Hematopoietic multipotent progenitor cell (in vitro differentiated cells): ENCODE measurements at regions not wholly inside any gene's neighbourhood (a gene's known extent, or its start where the extent isn't known, plus 50 kb on each side); places are given as distances from the start of the nearest gene placed in this dataset.

Experiments
- DNase-seq, 3 donors: peaks; one replicate each; pipeline ENCODE4 v3.0.0-alpha.2; 2011 to 2015; ENCODE audit warnings: low read depth in 2 of 3, low spot score in 2 of 3

GRCh38 chr15:58235961-58236360 lies 97.8 kb downstream of the AQP9 start:
- no peak for DNase-seq

GRCh38 chr15:58240191-58240932 lies 102.2 kb downstream of the AQP9 start:
- DNase-seq, result no peak

GRCh38 chr15:58241872-58242271 lies 103.7 kb downstream of the AQP9 start:
- no peak for DNase-seq

GRCh38 chr15:58243070-58243469 lies 104.9 kb downstream of the AQP9 start:
- no peak for DNase-seq

- no peak for DNase-seq
These were observed 106.4 kb downstream of the AQP9 start for GRCh38 chr15:58244536-58244935.

- DNase-seq, result no peak
These were observed 107.9 kb downstream of the AQP9 start for GRCh38 chr15:58246041-58246440.

GRCh38 chr15:58247855-58248842 lies 110.0 kb downstream of the AQP9 start:
- DNase-seq, result no peak

GRCh38 chr15:58249646-58250312 lies 111.6 kb downstream of the AQP9 start:
- no peak for DNase-seq

GRCh38 chr15:58252586-58253323 lies 114.6 kb downstream of the AQP9 start:
- DNase-seq, result no peak

- no peak for DNase-seq
These were observed 119.7 kb downstream of the AQP9 start for GRCh38 chr15:58257776-58258325.

GRCh38 chr15:58258501-58259292 lies 120.5 kb downstream of the AQP9 start:
- no peak for DNase-seq

GRCh38 chr15:58260205-58260724 lies 122.1 kb downstream of the AQP9 start:
- DNase-seq, result no peak

- no peak for DNase-seq
These were observed 122.6 kb downstream of the AQP9 start for GRCh38 chr15:58260725-58261267.

GRCh38 chr15:58261368-58261767 lies 123.2 kb downstream of the AQP9 start:
- DNase-seq, result no peak

- DNase-seq, result no peak
These were observed 126.1 kb downstream of the AQP9 start for GRCh38 chr15:58264053-58264971.

- no peak for DNase-seq
These were observed 128.9 kb downstream of the AQP9 start for GRCh38 chr15:58267051-58267450.

GRCh38 chr15:58268746-58269267 lies 130.6 kb downstream of the AQP9 start:
- no peak for DNase-seq
